SK-N-MC (cell line): ENCODE measurements at regions not wholly inside any gene's neighbourhood (a gene's known extent, or its start where the extent isn't known, plus 50 kb on each side); places are given as distances from the start of the nearest gene placed in this dataset.

ENCODE experiments used
- EZH2 ChIP-seq: fragments of 200-600 bp; sonication (generic); IDR thresholded peaks from one replicate; pipeline ENCODE4 v1.6.1; 2017; ENCODE audit warnings: antibody characterized with exemption
- POLR2AphosphoS5 ChIP-seq: IDR thresholded peaks from 2 replicates; pipeline ENCODE4 v1.6.1; 2012; ENCODE audit warnings: mild to moderate bottlenecking, low read depth, low read length, borderline replicate concordance

DNA sequence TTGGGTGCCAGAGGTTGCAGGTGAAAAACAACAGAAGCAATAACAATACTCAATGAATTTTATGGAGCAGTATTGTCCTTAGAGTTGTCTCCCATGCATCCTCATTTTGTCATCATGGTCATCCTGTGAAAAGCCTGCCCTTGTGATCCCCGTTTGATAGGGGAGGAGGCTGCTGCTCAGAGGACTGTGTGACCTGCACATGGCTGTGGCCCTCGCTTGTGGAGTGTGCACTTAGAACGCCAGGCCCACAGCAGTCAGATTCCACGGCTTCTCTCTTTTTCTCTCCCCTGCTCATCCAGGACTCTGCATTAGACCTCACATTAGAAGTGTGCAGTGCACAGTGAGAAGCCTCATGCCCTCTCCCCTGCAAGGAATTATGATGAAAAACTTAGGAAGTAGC lies 491.1 kb upstream of the KLF6 start:
- TF ChIP-seq EZH2 (no peak), POLR2AphosphoS5 (no peak)
